ENCODE measurements at regions not wholly inside any gene's neighbourhood (a gene's known extent, or its start where the extent isn't known, plus 50 kb on each side); places are given as distances from the start of the nearest gene placed in this dataset.

DNA sequence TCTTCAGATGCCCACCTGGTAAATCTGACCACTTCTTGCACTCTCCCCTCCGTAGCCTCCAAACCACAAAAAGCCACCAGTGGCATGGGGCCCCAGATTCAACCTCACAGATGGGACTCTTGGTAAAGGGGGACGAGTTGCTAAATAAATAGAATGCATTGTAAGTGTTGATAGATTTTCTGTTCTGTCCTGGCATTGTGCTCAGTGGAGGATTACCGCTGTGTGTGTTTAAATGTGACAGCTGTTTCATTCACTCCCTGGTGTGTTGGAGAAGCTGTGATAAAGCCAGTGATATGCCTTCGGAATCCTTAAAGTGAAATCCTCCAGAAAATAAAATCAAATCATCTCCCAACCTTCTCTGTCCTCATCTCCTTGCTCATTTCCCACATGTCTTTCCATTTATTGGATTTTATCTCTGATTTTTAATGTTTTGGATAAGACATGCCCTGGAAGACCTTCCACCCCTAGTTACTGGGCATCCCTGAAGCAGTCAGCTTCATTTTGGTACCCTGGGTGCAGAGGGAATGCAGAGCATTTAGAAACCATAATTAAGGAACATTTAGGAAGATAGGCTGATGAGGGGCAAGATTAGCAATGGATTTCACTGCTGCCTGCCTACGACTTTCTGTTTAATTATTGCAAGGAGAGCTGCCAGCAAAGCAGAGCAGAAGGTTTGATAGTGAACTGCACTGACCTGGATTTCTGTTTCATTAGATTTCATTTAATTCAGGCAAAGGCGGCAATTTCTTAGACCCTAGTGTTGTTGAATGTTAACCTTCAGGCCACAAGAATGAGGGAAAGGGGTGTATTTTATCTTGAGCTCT, 460.9 kb upstream of the KIRREL3 start:
- H3K27me3 Mint-ChIP-seq, result no peaks in the 10 kb centered on the region
- ATAC-seq (ENCODE audit: low read depth) (no peak), DNase-seq (ENCODE audit: low spot score in 2 of 2) (no peak)
- no peaks in the 10 kb centered on the region for H3K4me1 Mint-ChIP-seq
- H3K36me3 Mint-ChIP-seq, result no peaks in the 10 kb centered on the region
- H3K9me3 Mint-ChIP-seq, result no peaks in the 10 kb centered on the region
- no peak overlapping the region for H3K4me3 Mint-ChIP-seq
- no peak overlapping the region for H3K27ac Mint-ChIP-seq

DNA sequence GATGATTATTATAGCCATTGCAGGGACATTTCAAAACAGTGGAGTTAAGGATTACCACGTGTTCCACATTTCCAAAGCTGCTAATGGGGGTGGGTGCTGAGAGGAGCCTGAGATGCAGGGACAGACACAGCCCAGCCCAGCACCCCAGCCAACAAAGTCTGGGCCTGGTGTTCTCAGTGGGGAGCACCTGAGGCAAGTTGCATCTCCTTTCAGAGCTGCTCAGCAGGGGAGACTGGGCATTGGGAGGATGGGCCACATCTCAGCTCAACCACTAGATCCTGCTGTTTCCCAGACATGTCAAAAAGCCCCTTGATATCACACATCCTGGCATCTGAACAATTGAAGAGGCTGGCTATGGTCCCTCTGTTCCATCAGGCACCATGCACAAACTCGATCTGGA, 458.0 kb upstream of the KIRREL3 start:
- H3K36me3 Mint-ChIP-seq, result no peaks in the 10 kb centered on the region
- ATAC-seq (ENCODE audit: low read depth), result no peak

DNA sequence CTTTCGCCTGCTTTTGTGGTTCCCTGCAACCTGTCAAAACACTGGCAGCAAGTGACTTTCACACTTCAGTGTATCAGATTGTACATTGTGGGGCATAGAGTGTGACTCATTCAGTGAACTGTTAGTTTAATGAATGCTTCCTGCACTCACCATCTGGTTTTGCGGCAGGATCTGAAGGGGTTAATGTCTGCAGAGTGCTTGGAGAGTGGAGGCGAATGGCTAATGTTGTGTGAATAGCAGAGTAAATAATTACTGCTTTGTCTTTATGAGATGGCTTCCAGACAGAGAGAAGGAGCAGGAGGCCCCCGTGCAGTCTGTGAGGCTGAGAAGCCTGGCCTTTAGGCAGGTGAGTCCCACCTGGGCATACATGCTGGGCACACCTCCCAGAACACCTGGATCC, 454.3 kb upstream of the KIRREL3 start:
- ATAC-seq (ENCODE audit: low read depth), result no peak
- H3K36me3 Mint-ChIP-seq, result no peaks in the 10 kb centered on the region
- no peaks in the 10 kb centered on the region for H3K4me1 Mint-ChIP-seq
- no peak overlapping the region for H3K4me3 Mint-ChIP-seq
- no peak overlapping the region for H3K27ac Mint-ChIP-seq
- no peaks in the 10 kb centered on the region for H3K27me3 Mint-ChIP-seq
- H3K9me3 Mint-ChIP-seq, result no peaks in the 10 kb centered on the region
- no peak for DNase-seq (ENCODE audit: low spot score in 2 of 2)

More for the DNA sequence above, 458.0 kb upstream of the KIRREL3 start:
- Mint-ChIP-seq H3K27ac (no peak overlapping the region), H3K4me3 (no peak overlapping the region), H3K9me3 (no peaks in the 10 kb centered on the region), H3K27me3 (no peaks in the 10 kb centered on the region), H3K4me1 (no peaks in the 10 kb centered on the region)
- no peak for DNase-seq (ENCODE audit: low spot score in 2 of 2)

DNA sequence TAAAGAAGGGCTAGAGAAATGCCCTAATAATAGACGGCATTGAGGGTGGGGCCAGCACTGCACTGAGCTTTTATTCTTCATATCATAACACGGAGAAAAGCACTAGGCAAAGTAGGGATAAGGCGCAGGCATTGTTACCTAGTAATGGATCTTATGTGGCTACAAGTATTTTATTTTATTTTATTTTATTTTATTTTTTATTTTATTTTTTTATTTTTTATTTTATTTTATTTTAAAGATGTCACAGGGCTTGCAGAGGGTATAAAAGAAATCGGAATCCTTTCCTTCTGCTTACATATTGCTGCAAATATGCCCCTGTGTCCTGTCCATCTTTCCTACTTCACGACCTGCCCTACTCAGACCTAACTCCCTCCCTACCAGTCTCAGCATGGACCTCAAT, 452.0 kb upstream of the KIRREL3 start:
- Mint-ChIP-seq H3K36me3 (no peaks in the 10 kb centered on the region), H3K9me3 (no peaks in the 10 kb centered on the region), H3K27me3 (no peaks in the 10 kb centered on the region), H3K4me1 (no peaks in the 10 kb centered on the region), H3K4me3 (no peak overlapping the region), H3K27ac (no peak overlapping the region)
- no peak for DNase-seq (ENCODE audit: low spot score in 2 of 2)
- no peak for ATAC-seq (ENCODE audit: low read depth)

DNA sequence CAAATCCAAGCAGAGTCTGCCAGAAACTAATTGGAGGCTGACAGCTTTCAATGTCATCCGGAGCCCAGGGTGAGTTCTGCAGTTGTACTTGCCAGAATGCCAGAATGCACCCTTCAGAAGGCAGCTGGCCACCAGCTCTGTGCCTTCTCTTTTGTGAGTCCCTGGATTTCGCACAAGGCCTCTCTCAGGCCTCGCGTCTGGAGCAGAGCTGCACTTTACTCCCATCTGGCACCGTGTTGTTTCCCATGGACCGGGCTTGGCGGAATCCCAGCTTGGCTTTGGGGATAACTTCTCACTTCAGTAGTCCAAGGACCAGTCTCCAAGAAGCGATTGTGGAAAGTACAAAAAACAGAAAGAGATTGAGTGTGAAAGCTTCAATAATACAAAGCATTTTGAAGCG, 451.3 kb upstream of the KIRREL3 start:
- no peaks in the 10 kb centered on the region for H3K4me1 Mint-ChIP-seq

DNA sequence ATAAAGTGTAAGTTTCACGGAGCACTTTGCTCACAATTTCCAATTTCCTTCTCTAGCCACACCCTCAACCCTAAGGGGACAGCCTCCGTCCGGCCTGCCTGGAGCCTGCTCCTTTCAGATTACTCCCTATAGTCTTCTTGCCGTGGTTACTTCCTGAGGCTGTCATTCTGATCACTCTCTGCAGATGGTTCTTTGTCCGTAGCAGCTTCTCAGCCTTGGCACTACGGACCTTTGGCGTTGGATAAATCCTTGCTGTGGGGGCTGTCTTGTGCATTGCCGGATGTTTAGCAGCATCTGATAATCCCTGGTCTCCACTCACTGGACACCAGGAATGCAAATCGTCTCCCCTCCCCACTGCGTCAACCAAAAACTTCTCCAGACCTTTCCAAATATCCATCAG, 447.5 kb upstream of the KIRREL3 start:
- Mint-ChIP-seq H3K27ac (no peak overlapping the region), H3K27me3 (no peaks in the 10 kb centered on the region), H3K4me1 (no peaks in the 10 kb centered on the region), H3K4me3 (no peak overlapping the region), H3K9me3 (no peaks in the 10 kb centered on the region), H3K36me3 (no peaks in the 10 kb centered on the region)
- DNase-seq (ENCODE audit: low spot score in 2 of 2) (no peak), ATAC-seq (ENCODE audit: low read depth) (no peak)

More for the DNA sequence above, 451.3 kb upstream of the KIRREL3 start:
- Mint-ChIP-seq H3K9me3 (no peaks in the 10 kb centered on the region), H3K4me3 (no peak overlapping the region), H3K27ac (no peak overlapping the region), H3K27me3 (no peaks in the 10 kb centered on the region), H3K36me3 (no peaks in the 10 kb centered on the region)
- DNase-seq (ENCODE audit: low spot score in 2 of 2) (no peak), ATAC-seq (ENCODE audit: low read depth) (no peak)

DNA sequence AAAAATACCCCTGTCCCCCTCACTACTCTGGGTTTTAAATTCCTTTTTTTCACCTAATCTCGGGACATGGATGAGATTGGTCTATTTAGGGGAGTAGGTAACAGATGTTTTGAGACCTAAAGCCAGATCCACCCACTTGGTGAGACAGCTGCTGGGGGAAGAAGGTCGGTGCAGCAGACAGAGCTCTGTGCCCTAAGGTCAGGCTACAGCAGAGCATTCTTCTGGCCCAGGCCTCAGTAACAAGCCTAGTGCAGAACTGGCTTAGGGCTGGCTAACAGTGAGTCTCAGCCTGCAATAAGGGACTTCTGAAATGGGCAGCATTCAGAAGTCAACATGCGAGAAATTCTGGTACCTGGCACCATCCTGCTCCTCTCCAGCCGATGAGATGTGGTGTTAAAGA, 444.9 kb upstream of the KIRREL3 start:
- Mint-ChIP-seq H3K9me3 (no peaks in the 10 kb centered on the region), H3K4me1 (no peaks in the 10 kb centered on the region), H3K4me3 (no peak overlapping the region), H3K27me3 (no peaks in the 10 kb centered on the region), H3K36me3 (no peaks in the 10 kb centered on the region), H3K27ac (no peak overlapping the region)
- DNase-seq (ENCODE audit: low spot score in 2 of 2) (no peak), ATAC-seq (ENCODE audit: low read depth) (no peak)

DNA sequence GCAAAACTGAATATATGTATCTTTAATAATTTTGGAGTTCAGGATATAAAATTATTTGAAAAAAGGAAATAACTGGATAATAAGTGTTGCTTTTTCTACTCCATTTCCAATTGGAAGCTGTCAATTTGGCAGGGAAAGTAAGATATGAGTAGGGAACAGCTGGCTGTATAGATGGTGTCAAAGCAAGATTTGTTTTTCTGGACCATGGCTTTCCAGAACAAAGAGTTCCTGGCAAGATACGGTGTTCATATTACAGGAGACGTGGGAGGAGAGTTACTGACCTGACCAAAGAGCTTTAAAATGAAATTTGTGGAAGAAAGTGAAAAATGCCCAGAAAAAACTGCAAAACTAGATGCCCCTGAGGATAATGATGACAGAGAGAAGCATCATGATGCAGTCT, 442.7 kb upstream of the KIRREL3 start:
- Mint-ChIP-seq H3K27ac (no peak overlapping the region), H3K36me3 (no peaks in the 10 kb centered on the region), H3K4me3 (no peak overlapping the region), H3K9me3 (peaks cover 4% of the 10 kb centered on the region), H3K4me1 (no peaks in the 10 kb centered on the region), H3K27me3 (no peaks in the 10 kb centered on the region)
- no peak for ATAC-seq (ENCODE audit: low read depth)
- no peak for DNase-seq (ENCODE audit: low spot score in 2 of 2)

DNA sequence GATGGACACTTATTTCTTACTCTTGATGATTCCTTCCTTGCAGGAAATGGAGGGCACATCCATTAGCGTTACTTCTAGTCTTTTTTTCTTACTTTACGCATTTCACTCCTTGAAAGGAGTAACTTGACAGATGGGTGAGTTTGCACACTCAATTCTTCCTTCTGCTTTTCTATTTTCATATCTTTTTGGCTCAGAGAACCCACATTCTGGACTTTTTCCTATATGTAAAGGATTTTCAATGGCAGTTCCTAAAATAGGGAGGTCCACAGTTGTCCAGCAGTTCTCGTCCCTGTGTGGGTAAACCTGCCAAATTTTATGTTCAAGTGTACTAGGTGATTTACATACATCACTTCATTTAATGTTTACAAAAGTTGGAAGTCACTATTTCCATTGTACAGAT, 440.0 kb upstream of the KIRREL3 start:
- DNase-seq (ENCODE audit: low spot score in 2 of 2) (no peak), ATAC-seq (ENCODE audit: low read depth) (no peak)
- no peaks in the 10 kb centered on the region for H3K27me3 Mint-ChIP-seq
- peaks cover 4% of the 10 kb centered on the region for H3K9me3 Mint-ChIP-seq
- no peaks in the 10 kb centered on the region for H3K36me3 Mint-ChIP-seq
- H3K4me1 Mint-ChIP-seq, result no peaks in the 10 kb centered on the region
- no peak overlapping the region for H3K27ac Mint-ChIP-seq
- H3K4me3 Mint-ChIP-seq, result no peak overlapping the region

DNA sequence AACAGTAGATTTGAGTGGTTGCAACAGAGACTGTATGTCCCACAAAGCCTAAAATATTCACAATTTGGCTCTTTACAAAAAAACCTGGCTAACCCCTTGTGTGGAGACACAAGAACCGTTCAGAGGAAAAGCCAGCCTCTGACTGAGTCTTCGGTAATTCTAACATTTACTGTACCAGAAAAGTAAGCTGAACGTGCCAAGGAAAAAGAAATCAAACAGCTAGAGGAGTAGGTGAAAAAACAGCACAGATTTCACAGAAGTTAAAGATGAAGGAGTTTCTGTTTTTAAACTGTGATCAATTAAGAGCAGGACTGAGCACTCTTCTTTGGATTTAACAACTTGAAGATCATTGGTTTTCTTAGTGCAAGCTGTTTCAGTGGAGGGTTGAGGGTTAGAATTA, 424.7 kb upstream of the KIRREL3 start:
- no peak for ATAC-seq (ENCODE audit: low read depth)
- no peak overlapping the region for H3K27ac Mint-ChIP-seq

DNA sequence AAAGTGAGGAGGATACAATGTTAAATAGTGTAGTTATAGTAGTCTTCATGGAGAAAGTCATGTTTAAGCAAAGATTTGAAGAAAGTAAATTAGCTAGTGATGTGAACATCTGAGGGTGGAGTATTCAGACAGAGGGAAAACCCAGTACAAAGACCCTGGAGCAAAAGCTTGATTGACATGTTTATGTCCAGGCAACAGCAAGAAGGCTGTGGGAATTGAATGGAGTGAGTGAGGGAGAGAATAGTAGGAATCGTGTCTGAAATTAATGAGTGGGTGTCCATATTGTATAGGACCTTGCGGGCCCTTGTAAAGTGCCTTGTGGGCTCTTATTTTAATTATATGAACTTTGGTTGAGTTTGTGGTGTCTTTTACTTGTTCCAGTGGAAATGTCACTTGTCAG, 424.1 kb upstream of the KIRREL3 start:
- Mint-ChIP-seq H3K9me3 (peaks cover 1% of the 10 kb centered on the region), H3K27ac (no peak overlapping the region), H3K27me3 (no peaks in the 10 kb centered on the region), H3K36me3 (no peaks in the 10 kb centered on the region), H3K4me3 (no peak overlapping the region), H3K4me1 (no peaks in the 10 kb centered on the region)
- no peak for DNase-seq (ENCODE audit: low spot score in 2 of 2)
- ATAC-seq (ENCODE audit: low read depth), result no peak

More for the DNA sequence above, 424.7 kb upstream of the KIRREL3 start:
- no peaks in the 10 kb centered on the region for H3K4me1 Mint-ChIP-seq
- H3K4me3 Mint-ChIP-seq, result no peak overlapping the region
- H3K27me3 Mint-ChIP-seq, result no peaks in the 10 kb centered on the region
- no peak for DNase-seq (ENCODE audit: low spot score in 2 of 2)
- no peaks in the 10 kb centered on the region for H3K36me3 Mint-ChIP-seq
- H3K9me3 Mint-ChIP-seq, result peaks cover 1% of the 10 kb centered on the region

DNA sequence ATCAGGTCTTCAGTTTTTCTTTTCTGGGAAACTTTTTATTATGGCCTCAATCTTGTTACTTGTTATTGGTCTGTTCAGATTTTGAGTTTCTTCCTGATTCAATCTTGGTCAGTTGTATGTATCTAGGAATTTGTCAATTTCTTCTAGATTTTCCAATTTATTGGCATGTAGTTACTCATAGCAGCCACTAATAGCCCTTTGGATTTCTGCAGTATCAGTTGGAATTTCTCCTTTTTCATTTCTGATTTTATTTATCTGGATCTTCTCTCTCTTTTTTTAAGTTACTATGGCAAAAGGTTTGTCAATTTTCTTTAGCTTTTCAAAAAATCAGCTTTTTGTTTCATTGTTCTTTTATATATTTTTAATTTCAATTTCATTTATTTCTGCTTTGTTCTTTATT, 419.6 kb upstream of the KIRREL3 start:
- H3K9me3 Mint-ChIP-seq, result peaks cover 6% of the 10 kb centered on the region
- DNase-seq (ENCODE audit: low spot score in 2 of 2) (no peak), ATAC-seq (ENCODE audit: low read depth) (no peak)
- H3K4me3 Mint-ChIP-seq, result no peak overlapping the region
- no peaks in the 10 kb centered on the region for H3K36me3 Mint-ChIP-seq
- no peaks in the 10 kb centered on the region for H3K27me3 Mint-ChIP-seq
- no peak overlapping the region for H3K27ac Mint-ChIP-seq
- H3K4me1 Mint-ChIP-seq, result no peaks in the 10 kb centered on the region

DNA sequence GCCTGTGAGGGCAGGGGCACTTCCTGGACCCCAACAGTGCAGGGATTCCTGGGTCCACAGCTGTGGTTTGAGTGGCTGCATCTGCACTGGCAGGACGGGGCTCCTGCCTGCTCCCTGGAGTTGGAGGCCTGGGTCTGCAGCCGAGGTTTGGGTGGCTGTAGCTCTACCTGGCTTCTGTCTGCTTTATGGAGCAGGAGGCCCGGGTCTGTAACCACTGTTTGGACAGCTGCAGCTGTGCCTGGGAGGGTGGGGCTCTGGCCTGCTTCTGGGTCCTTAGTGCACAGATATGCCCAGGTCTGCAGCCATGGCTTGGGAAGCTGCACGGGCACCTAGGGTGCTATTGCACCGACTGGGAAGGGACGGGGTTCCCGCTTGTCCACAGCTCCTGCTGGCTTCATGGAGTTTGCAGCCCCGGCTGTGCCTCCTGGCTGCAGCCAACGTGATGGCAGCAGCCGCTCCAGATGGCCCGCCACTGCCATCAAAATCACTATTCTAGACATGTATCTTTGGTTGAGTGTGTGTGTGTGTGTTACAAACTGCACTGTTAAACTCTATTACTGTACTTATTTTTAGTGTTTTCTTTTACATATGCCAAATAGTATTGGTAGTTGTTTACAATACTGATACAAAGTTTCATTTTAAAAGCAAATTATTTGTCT, 412.3 kb upstream of the KIRREL3 start:
- Mint-ChIP-seq H3K36me3 (no peaks in the 10 kb centered on the region), H3K9me3 (peaks cover 14% of the 10 kb centered on the region), H3K4me1 (no peaks in the 10 kb centered on the region), H3K27ac (no peak overlapping the region), H3K27me3 (no peaks in the 10 kb centered on the region), H3K4me3 (no peak overlapping the region)
- ATAC-seq (ENCODE audit: low read depth) (no peak), DNase-seq (ENCODE audit: low spot score in 2 of 2) (no peak)

DNA sequence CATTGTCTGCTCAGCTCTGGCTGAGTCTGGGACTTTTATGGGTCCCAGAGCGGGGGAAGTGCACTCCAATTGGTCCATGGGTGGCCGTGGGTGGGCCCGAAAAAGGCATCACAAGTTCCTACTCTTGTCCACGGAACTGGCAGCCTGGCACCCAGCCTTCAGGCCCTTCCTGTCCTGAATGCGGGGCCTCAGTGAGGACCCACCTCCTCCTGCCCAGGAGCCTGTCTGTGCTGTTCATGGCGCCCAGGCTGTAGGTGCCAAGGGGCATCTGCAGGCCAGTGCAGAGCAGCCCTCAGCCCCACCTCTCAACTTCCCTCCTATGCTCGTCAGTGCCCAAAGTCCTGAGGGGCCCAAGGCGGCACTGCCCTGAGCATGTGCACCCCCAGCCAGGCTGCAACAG, 411.7 kb upstream of the KIRREL3 start:
- ATAC-seq (ENCODE audit: low read depth) (no peak), DNase-seq (ENCODE audit: low spot score in 2 of 2) (no peak)
- Mint-ChIP-seq H3K36me3 (no peaks in the 10 kb centered on the region), H3K4me1 (no peaks in the 10 kb centered on the region), H3K27ac (no peak overlapping the region), H3K27me3 (no peaks in the 10 kb centered on the region), H3K9me3 (peaks cover 14% of the 10 kb centered on the region), H3K4me3 (no peak overlapping the region)

DNA sequence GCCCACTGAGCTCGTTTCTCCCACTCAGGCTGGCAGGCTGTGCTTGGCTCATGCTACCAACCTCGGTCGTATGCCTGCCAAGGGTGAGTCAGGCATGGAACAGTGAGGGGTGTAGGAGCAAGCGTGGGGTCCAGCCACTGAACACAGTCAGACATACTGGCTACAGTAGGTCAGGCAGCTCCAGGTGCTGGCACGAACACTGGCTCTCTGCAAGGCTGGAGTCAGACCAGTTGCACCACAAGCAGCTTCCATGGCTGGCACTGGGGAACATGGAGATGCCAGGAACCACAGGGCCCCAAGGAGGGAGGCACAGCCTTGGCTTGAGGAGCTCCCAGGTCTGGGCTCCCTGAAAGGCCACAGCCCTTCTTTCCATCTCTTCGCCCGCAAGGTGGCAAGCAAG, 410.7 kb upstream of the KIRREL3 start:
- no peaks in the 10 kb centered on the region for H3K27me3 Mint-ChIP-seq
- no peaks in the 10 kb centered on the region for H3K4me1 Mint-ChIP-seq
- no peaks in the 10 kb centered on the region for H3K36me3 Mint-ChIP-seq
- H3K27ac Mint-ChIP-seq, result no peak overlapping the region
- DNase-seq (ENCODE audit: low spot score in 2 of 2) (no peak), ATAC-seq (ENCODE audit: low read depth) (no peak)
- H3K9me3 Mint-ChIP-seq, result peaks cover 10% of the 10 kb centered on the region
- H3K4me3 Mint-ChIP-seq, result no peak overlapping the region
